ENCODE measurements at regions not wholly inside any gene's neighbourhood (a gene's known extent, or its start where the extent isn't known, plus 50 kb on each side); places are given as distances from the start of the nearest gene placed in this dataset.

- no peak for DNase-seq
Observed at GRCh38 chr13:106118996-106119395, 416.5 kb downstream of the EFNB2 start.

GRCh38 chr13:106118050-106118449 lies 417.4 kb downstream of the EFNB2 start:
- no peak for DNase-seq

- no peak for DNase-seq
Observed at GRCh38 chr13:106117640-106118039, 417.8 kb downstream of the EFNB2 start.

- no peak for DNase-seq
Observed at GRCh38 chr13:106117035-106117434, 418.4 kb downstream of the EFNB2 start.

GRCh38 chr13:106115081-106115480 lies 420.4 kb downstream of the EFNB2 start:
- DNase-seq, result no peak

- DNase-seq, result no peak
Observed at GRCh38 chr13:106113796-106114195, 421.7 kb downstream of the EFNB2 start.

GRCh38 chr13:106112191-106112590 lies 423.3 kb downstream of the EFNB2 start:
- DNase-seq, result no peak

- DNase-seq, result no peak
Observed at GRCh38 chr13:106110241-106110855, 425.1 kb downstream of the EFNB2 start.

GRCh38 chr13:106109391-106109791 lies 426.1 kb downstream of the EFNB2 start:
- DNase-seq, result no peak

GRCh38 chr13:106108346-106108745 lies 427.1 kb downstream of the EFNB2 start:
- DNase-seq, result no peak

- DNase-seq, result no peak
Observed at GRCh38 chr13:106107061-106107460, 428.4 kb downstream of the EFNB2 start.

- DNase-seq, result no peak
Observed at GRCh38 chr13:106105153-106105552, 430.3 kb downstream of the EFNB2 start.

- no peak for DNase-seq
Observed at GRCh38 chr13:106104281-106104901, 431.1 kb downstream of the EFNB2 start.

- no peak for DNase-seq
Observed at GRCh38 chr13:106103779-106104178, 431.7 kb downstream of the EFNB2 start.

- no peak for DNase-seq
Observed at GRCh38 chr13:106102786-106103185, 432.7 kb downstream of the EFNB2 start.

- DNase-seq, result no peak
Observed at GRCh38 chr13:106101201-106101600, 434.3 kb downstream of the EFNB2 start.

- DNase-seq, result no peak
Observed at GRCh38 chr13:106100171-106100919, 435.1 kb downstream of the EFNB2 start.

GRCh38 chr13:106099765-106100164 lies 435.7 kb downstream of the EFNB2 start:
- DNase-seq, result no peak

- no peak for DNase-seq
Observed at GRCh38 chr13:106098778-106099177, 436.7 kb downstream of the EFNB2 start.

- no peak for DNase-seq
Observed at GRCh38 chr13:106096661-106097092, 438.8 kb downstream of the EFNB2 start.

- no peak for DNase-seq
Observed at GRCh38 chr13:106095919-106096318, 439.5 kb downstream of the EFNB2 start.

GRCh38 chr13:106095406-106095805 lies 440.1 kb downstream of the EFNB2 start:
- no peak for DNase-seq

GRCh38 chr13:106090001-106090400 lies 445.5 kb downstream of the EFNB2 start:
- no peak for DNase-seq
